ENCODE measurements at regions not wholly inside any gene's neighbourhood (a gene's known extent, or its start where the extent isn't known, plus 50 kb on each side); places are given as distances from the start of the nearest gene placed in this dataset.

DNA sequence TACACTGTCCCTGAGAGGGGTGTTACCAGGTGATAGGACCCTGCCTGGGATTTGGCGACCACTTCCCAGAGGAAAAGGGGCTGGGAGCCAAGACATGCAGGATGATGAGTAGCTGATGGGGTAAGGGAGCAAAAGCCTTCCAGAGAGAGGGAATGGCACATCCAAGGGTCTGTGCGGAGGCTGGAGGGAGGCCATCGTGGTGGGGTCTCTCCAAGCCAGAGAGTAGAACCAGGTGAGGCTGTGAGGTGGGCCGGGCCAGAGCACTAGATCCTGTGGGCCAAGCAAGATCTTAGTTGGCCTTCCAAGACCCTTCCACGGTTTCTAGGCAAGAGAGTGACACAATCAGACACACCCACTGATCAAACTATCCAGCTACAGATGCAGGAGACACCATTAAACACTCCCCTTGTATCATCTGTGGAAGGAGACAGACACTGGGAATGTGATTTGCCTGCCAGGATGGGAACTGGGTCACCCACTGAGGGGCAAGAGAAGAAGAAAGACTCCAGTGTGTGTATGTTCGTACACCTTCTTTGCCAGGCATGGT is 128.9 kb downstream of the BANF2 start:
- TF ChIP-seq, protein P1, sequence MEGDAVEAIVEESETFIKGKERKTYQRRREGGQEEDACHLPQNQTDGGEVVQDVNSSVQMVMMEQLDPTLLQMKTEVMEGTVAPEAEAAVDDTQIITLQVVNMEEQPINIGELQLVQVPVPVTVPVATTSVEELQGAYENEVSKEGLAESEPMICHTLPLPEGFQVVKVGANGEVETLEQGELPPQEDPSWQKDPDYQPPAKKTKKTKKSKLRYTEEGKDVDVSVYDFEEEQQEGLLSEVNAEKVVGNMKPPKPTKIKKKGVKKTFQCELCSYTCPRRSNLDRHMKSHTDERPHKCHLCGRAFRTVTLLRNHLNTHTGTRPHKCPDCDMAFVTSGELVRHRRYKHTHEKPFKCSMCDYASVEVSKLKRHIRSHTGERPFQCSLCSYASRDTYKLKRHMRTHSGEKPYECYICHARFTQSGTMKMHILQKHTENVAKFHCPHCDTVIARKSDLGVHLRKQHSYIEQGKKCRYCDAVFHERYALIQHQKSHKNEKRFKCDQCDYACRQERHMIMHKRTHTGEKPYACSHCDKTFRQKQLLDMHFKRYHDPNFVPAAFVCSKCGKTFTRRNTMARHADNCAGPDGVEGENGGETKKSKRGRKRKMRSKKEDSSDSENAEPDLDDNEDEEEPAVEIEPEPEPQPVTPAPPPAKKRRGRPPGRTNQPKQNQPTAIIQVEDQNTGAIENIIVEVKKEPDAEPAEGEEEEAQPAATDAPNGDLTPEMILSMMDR (IDR thresholded peaks at IDR 0.05): no peak
- no peak for TF ChIP-seq POLR2A (IDR thresholded peaks at IDR 0.05)
